GM21390 (cell line): ENCODE measurements at regions not wholly inside any gene's neighbourhood (a gene's known extent, or its start where the extent isn't known, plus 50 kb on each side); places are given as distances from the start of the nearest gene placed in this dataset.
"Not testable (repeated sequence)": the region's sequence is repeated elsewhere in the genome, so short reads cannot be mapped to it uniquely, and the experiment has no call there.

Experiments used
- ATAC-seq: cut with Tn5 transposase; IDR thresholded peaks from one replicate; pipeline ENCODE4 v1.9.1; 2021; ENCODE audit not compliant: unreplicated experiment

DNA sequence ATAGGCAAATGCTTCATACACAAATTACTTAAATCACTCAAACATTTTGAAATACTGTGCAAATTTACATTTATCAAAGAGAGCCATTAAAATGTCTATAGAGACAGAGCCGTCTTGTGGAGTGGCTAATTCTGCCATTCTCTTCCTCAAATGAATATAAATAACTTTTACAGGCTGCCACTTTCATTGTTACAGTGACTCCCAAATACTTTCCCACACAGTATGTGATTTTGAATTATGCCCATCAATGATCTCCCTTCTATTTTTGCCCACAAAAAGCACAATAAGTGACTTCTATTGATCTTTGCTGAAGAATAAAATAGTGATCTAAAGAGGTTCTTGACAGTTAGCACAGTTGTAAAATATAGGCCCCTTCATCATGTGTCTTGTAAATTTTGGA lies 1244.9 kb downstream of the PCDH17 start:
- no peak for ATAC-seq

DNA sequence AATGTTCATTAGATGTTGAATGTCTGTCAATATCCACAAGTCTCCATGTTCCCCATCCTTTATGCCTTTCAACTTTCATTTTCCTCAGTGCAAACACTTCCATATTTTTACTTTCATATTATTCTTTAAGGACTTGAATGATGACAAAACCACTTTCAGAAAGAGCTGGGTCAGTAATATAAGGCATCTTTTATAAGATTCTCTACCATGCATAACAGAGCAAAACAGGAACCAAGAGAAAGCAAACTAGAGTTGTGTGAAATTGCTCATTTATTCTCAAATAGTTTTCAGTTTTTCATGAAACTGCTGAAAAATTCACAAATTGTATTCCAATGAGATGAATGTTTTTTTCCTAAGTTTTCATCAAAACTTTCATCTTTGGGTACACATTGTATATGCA lies 1247.6 kb downstream of the PCDH17 start:
- ATAC-seq, result no peak

DNA sequence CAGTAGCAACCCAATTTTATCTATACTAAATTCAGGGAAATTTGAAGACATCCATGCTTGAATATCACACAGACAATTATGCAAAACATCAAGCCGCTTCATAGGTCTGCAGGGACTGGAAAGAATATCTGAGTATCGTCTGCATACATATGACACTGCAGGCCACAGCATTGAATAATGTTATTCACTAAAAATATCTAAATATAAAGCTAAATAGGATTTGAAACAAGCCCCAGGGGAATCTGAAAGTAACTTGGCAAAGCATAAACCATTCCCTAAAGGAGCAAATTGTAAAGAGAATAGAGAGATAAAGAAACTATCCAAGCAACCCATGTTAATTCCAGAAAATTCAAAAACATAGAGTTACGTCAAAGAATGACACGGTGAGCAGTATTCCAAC lies 1251.0 kb downstream of the PCDH17 start:
- ATAC-seq, result no peak

DNA sequence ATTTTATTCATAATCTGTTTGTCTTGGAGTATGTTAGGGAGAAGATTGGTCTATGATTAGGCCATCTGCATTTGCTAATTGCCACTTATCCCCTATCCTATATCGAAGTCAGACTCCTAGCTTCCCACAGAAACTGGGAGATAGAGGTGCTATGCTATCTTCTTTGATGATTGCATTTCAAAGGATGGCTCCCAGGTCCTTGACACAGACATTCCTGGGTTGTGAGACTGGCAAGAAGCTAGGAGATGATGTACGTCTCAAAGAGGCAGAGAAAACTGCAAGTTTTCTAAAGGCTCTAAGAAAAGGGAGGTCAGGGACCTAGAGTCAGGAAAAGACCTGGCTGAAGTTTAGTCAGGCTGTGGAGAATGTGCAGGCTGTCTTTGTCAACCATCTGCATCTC lies 1251.9 kb downstream of the PCDH17 start:
- ATAC-seq, result no peak

DNA sequence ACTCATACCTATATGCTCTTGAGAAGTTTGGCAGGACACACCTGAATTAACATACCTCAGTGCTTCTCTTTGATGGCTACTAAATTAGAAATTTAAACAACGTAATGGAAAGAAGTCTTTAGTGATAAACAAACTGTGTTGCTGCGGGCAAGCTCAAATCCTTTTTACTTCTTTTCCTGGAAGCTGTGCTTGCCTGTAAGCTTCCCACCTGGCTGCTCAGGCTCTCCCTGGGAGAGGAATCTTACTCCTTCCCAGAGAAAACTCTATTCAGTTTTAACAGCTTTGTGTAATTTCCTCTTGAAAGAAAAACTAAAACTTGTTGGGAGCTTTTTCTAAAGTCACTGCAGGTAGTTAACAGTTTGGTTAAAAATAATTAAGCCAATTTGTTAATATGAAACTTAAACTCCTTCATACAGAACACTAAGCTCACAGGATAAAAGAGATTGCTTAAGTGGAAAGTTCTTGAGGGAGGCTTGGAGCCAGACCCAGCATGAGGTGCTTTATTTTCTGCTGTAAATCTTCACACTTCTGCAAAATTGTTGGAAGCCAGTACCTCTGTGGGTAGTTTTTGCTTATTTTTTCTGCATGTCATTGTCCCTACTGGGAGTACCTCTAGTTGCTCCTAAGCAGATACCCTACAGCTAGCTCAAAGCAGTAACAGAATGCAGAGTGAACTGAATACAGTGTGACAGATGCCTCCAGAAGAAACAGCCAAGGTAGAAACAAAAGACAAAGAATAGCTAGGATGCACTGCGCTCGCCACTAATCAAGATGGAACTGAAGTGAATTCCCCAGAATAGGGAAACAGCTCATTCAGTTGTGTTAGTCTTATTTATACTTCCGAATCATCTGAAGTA lies 1253.0 kb downstream of the PCDH17 start:
- no peak for ATAC-seq

DNA sequence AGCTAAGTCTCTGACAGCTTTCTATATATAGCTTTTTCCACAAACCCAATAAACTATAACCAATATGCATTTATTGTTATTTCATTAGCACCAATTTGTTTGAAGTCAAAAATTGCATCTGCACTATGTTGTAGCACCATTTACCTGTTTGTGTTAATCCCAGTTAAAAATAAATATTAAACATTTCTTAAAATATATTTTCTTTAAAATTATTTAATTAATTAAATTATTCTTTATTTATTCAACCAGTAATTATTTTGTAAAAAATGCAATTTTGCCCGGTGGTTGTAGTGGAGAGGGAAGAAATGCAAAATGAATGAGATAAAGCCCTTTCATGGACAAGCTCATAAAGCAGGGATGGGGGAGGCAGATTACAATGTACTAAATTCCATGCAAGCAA lies 1257.9 kb downstream of the PCDH17 start:
- no peak for ATAC-seq

DNA sequence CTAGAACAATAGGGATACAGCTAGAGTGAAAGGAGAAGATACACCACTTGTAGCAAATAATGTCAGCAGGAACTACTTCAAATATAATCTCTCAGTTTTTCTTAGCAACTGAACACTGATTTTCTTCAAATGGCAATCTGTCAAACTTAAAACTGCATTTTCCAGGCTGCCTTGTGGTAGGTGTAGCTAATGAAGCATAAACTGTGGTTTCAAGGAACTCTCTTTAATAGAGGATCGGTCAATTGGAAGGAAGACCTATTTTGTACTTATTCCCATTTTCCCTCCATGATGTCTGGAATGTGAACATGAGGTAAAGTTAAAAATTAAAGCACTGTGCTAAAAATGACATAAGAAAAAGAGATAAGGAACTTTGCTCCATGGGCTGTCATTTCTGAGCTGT lies 1261.9 kb downstream of the PCDH17 start:
- no peak for ATAC-seq

DNA sequence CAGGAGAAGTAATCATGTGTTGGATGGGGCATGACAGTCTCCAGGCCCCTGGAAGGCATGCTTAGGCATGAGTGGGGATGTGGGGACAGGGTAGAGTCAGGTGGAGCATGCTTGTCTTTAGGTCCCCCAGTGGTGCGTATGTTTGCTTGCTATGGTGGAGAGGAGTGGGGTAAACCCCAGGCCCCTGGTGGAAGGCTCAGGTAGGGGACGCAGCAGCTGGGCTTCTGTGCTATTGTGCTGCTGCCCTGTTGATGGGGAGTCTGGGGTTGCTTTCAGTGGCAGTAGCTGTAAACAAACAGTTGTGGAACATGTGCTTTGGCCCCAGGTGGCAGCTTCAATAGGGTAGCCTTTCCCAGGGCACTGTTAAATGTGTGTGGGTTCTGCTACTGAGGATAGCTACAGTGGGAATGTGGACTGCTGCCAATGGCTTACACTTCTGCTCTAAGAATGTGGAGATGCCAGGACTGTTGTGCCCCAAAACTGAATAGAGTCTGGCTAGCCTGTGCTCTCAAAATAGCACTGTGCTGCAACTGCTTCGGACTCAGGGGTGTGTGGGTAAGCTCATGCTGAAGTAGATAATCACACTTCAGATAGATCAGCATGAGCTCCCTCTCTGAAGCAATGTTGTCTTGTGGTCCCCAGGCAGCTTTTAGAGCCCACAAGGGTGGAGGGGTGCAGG lies 1257.3 kb downstream of the DIAPH3 start:
- ATAC-seq, result no peak

DNA sequence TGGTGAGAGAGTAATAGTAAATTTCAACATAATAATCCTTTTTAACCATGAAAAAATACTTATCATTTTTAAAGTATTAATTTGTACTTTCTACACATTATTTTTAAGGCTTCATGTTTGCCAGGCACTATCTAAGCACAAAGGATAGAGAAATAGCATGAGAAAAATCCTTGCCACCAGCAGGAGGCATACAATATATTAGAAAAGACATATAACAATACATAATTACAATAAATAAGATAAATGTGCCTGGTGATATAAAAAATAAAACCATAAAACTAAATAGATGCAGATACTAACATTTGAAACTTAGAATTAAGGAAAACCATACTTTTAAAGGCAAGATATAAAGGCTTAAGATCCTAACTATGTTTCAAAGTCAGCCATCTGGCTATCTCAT lies 1256.4 kb downstream of the DIAPH3 start:
- no peak for ATAC-seq

DNA sequence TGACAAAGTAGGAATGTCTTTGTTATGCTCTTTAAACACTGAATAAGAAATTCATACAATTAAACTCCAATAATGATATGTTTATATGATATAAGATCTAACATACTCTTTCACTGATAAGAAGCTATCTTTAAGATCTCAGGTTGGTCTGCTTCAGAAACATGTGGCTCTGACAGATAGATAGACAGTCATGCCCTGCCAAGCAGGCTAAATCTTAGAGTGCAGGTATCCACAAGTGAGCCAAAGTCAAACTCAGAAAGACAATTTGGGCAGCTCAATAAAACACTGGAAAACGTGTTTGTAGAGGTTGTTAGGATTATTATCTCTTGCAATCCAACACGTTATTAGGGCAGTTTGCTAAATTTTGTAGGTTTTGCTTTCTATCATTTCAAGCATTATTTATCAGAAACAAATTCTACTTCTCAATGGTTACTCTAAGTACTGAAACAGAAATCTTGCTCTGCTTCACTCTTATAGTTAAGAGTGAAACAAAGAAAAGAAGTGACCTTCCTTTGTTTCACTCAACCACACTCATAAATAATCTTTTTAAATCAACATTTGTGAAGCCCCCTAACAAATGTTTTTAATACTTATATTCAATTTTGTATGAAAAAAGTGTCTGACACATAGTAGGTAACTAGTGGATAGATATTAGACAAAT lies 1255.6 kb downstream of the DIAPH3 start:
- ATAC-seq, result peak; percentile 64

DNA sequence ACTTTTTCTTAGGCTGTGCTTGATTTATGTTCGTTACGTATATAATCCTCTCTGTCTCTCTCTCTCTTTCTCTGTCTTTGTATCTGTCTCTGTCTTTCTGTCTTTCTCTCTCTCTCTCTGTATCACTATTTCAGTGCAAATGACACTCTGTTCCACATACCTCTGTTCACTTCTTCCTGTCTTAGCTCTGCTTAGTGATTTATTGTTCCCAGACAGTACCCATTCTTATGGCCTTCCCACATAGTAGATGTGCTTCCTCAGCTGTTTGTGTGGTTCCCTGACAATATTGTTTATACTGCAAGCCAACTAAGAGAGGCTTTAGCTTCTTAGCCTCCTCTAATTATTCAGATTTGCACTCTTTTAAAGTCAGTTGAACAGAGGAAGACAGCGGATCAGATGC lies 1244.2 kb downstream of the DIAPH3 start:
- no peak for ATAC-seq

DNA sequence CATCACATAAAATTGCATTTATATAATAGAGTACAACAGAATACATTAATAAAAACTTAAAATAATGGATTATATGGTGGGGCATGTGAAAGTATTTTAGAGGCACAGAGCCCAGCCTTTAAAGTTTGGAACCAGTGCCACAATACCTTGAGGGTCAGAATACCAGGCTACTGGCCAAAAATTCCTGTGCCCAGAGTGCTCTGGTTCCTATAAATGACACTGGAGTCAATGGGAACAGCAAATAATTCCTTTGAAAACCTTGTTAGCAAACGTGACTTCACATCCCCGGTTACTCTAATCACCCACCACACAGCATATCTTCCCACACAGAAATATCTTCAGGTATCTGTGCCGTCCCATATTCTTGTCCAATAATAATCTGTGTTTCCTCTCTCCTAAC lies 1242.6 kb downstream of the DIAPH3 start:
- ATAC-seq, result no peak

DNA sequence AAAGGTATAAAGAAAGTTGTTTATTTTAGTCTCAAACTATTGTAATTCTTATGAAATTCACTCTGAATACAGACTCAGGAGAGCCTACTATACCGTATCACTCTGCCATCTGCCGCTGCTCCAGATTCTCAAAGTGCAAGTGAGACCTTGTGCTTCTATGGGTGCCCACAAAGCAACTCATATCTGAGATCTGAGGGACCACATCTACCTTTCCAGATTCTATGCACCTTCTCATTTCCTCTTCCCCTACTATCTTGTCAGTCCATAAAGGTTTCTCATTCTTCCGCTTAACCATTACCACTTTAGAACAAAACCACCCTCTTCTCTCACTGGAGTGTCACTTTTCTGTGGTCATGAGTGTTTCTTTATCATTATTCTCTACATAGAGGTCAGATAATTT lies 1236.9 kb downstream of the DIAPH3 start:
- no peak for ATAC-seq

DNA sequence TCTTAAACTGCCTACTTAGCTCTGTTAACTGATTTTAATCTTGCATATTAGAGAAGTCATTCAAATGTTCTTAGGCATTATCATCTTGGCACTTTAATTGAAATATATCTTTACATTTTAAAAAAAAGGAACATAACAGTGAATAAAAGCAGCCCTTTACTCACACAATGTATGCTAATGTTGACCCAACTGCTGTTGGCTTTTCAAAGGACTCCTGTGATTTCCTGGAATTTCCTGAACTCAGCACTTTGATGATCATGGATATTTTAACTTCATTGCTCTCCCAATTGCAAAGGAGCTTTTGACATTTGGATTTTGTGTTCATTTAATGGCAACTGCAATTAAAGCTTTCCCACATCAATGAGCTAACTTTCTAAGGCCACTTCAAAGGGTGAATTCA lies 1230.3 kb downstream of the DIAPH3 start:
- no peak for ATAC-seq

DNA sequence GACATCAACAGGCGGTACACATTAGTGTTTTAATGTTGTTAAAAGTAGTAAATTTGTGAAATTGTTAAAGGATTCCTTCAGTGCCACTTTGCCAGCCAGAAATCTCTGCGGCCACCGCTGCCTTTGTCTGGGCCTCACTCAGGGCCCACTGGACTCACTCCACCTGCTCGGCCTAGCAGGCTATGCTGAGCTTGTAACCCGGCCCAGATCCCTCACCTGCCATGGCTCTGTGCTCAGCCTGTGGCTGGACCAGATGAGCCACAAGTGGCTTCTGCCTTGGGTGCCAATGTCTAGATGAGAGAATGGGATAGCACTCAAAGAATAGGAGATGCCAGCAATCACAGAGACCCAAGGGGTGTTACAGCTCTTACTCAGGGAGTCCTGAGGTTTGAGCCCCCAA lies 1228.0 kb downstream of the DIAPH3 start:
- no peak for ATAC-seq

DNA sequence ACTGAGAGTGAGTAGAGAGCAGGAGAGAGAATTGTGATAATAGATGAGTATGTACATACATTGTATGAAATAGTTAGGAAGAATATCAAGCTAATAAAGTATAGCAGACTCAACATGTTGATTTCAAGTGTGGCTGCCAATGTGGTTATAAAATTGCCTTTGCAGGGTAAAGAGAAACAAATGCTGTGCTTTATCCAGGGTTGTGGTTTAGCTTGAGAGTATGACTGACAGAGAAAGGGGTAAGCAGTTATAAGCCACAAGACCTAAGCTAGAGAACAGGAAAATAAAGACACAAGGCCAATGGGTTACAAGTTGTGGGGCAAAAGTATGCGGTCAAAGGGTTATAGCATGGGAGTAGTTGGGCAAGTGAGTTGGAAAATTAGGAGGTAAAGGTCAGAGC lies 1217.5 kb downstream of the DIAPH3 start:
- ATAC-seq, result no peak

DNA sequence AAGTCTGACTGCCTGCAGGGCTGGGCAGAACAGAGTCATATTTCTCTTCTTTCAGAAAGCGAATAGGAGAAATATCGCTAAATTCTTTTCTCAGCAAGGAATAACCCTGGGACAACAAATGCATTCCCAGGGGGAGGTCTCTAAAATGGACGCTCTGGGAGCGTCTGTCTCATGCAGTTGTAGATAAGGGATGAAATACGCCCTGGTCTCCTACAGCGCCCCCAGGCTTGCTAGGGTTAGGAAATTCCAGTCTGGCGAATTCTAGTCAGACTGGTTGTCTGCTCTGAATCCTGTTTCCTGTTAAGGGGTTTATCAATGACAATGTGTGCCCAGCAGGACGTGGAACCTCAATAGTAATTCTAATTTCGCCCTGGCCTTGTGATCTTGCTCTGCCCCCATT lies 1214.1 kb downstream of the DIAPH3 start:
- no peak for ATAC-seq

DNA sequence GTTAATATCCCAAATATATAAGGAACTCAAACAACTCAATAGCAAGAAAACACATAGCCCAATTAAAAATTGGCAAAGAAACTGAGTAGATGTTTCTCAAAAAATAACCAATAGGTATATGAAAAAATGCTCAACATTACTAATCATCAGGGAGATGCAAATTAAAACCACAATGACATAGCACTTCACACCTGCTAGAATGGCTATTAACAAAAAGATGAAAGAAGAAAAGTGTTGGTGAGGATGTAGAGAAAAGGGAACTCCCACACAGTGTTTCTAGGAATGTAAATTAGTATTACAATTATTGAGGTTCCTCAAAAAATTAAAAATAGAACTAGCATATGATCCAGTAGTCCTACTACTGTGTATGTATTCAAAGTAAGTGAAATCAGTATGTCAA lies 1212.8 kb downstream of the DIAPH3 start:
- ATAC-seq, result no peak

DNA sequence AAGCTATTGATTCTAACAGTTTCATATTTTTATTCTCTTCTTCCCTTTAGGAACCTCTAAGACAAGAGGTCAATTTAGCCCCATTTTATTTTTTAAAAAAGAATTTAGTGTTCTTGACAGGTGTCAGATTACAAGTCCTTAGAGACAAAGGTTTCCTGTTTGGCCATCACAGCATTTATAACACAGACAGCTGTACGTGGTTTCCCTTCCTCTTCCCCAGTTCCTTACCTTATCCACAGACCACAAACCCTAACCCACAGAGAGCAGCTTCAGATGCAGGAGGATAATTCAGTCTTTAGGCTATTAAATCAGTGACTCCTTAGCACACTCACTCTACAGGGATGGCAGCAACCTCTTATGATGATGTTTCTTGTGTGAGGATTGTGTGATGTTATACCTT lies 1210.1 kb downstream of the DIAPH3 start:
- peak; percentile 88 for ATAC-seq

DNA sequence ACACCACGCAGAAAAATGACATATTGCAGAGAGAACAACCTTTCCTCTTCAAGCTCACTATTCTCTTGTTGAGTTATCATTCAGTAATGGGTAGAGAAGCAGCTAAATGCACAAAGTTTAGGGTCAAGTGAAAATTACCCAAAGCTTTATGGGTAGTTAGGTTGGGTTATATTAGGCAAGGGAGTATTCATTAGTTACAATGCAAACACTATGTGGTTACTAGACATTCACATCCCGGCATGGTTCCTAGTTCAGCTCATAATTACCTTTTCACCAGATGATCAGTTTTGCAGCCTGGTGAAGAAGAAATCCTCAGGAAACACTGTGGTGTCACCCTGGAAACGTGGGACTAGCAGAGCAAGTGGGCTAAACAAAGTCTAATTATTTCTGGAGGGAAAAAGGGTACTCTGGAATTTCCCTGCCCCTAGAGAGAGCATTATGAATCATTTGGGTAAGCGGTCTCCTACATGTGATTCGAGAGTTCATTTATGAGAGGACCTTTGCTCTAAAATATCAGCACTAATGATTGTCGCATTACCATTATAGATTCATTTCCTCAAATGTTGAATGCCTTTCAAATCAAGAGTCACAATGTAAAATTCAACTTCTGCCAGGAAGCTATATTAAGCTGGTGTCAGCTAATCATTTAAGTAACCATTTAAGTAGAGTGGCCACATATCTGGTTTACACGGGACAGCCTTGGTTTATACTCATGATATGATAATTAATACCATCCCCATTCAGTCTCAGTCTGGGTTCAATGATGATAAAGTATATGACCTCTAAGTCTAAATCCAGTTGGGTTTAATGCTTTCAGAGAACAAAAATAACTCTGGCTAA lies 1208.0 kb downstream of the DIAPH3 start:
- no peak for ATAC-seq

DNA sequence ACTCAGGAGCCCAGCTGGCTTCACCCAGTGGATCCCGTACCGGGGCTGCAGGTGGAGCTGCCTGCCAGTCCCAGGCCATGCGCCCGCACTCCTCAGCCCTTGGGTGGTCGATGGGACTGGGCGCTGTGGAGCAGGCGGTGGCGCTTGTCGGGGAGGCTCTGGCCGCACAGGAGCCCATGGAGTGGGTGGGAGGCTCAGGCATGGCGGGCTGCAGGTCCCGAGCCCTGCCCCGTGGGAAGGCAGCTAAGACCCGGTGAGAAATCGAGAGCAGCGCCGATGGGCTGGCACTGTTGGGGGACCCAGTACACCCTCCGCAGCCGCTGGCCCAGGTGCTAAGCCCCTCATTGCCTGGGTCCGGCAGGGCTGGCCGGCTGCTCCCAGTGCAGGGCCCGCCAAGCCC lies 1205.6 kb downstream of the DIAPH3 start:
- not testable (repeated sequence) for ATAC-seq
